ENCODE measurements at regions not wholly inside any gene's neighbourhood (a gene's known extent, or its start where the extent isn't known, plus 50 kb on each side); places are given as distances from the start of the nearest gene placed in this dataset.

DNA sequence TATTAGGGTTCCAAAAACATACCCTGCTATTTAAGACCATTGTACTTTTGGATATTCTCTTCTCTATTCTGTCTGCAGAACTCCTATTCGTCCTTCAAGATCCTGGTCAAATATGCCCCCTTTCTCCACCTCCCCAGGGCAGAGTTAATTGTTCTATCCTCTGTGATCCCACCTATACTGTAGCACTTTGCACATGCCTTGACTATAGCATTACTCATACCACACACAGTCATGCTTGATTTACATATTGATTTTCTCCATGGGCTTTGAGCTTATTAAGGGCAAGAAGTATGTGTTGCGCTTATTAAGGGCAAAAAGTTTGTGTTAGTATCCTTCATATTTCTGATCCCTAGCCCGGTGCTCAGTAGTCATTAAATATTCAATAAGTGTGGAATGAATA is 263.7 kb upstream of the CADM1 start:
- H3K9me3 ChIP-seq (ENCODE audit: control insufficient read depth, low read length), result no peaks in the 10 kb centered on the region
- H3K27me3 ChIP-seq (ENCODE audit: control insufficient read depth, insufficient read depth), result no peaks in the 10 kb centered on the region
- no peak overlapping the region for H3K4me3 ChIP-seq (ENCODE audit: low read length)
- 85% methylated on average over 3 of the region's 3 CpGs for WGBS
- no peak overlapping the region for H3K27ac ChIP-seq (ENCODE audit: low read length)
- H3K4me1 ChIP-seq (ENCODE audit: control insufficient read depth, insufficient read depth, low read length), result no peaks in the 10 kb centered on the region
- intact Hi-C loops (cut with DNase I), result no loop called here
- no peak for DNase-seq
- no peak for ATAC-seq

DNA sequence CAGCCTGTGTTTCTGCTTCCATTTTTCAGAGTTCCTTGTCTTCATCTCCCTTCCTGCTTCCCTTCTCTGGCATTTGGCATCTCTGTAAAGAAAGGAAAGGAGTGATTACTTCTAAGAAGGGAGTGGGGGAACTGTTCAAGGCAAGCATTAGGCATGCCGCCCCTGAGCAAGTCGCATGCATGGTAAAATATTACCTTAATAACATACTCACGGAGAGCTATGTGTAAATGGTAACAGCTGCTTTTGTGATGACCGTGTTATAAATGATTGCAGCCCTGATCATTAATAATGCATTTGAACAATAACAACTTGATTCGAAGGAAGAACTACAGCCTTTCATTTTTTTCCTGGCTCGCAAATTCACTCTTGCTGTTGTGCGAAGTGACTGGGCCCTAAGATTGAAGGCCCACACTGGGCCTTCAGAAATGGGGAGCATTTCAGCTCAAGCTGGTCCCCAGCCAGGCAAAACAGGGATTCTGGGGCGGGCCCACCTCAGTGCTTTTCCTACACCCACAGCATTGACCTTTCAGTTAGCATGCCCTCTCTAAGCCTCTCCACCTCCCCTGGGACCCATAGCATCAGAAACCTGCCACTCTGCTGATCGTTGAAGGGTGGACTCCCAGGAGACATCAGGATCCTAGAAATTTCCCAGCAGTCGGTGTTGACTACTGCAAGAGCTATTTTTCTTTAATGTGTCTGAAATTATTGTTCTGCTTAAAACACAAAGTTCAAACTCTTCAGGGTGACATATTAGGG is 263.0 kb upstream of the CADM1 start:
- 81% methylated on average over 10 of the region's 10 CpGs for WGBS
- Histone ChIP-seq H3K27ac (ENCODE audit: low read length) (no peak overlapping the region), H3K4me1 (ENCODE audit: control insufficient read depth, insufficient read depth, low read length) (no peaks in the 10 kb centered on the region), H3K9me3 (ENCODE audit: control insufficient read depth, low read length) (no peaks in the 10 kb centered on the region), H3K27me3 (ENCODE audit: control insufficient read depth, insufficient read depth) (no peaks in the 10 kb centered on the region), H3K4me3 (ENCODE audit: low read length) (no peak overlapping the region)
- ATAC-seq (peak in 1 of 2 donors; percentile 28), DNase-seq (no peak)
- intact Hi-C loops (cut with DNase I), result no loop called here

DNA sequence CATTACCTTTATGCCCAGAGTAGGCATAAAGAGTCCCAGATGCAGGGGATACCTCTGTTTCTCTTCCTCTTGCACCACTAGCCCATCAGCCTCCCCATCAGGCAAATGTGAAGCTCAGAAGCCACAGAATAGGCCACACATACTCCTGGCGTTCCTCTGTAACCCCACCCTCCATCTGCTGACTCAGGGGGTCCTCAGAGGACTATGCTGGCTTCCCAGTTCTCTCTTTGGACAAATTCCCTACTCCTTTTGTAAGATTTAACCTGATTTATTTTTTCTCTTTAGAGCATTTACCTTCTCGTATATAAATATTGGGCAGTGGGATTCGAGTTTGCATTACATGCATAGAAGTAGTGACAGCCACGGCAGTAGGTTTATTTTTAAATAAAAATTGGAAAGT is 262.3 kb upstream of the CADM1 start:
- no peak for DNase-seq
- H3K9me3 ChIP-seq (ENCODE audit: control insufficient read depth, low read length), result no peaks in the 10 kb centered on the region
- no peaks in the 10 kb centered on the region for H3K27me3 ChIP-seq (ENCODE audit: control insufficient read depth, insufficient read depth)
- H3K4me3 ChIP-seq (ENCODE audit: low read length), result no peak overlapping the region
- ATAC-seq, result no peak
- WGBS, result 85% methylated on average over 4 of the region's 4 CpGs
- intact Hi-C loops (cut with DNase I), result no loop called here
- no peaks in the 10 kb centered on the region for H3K4me1 ChIP-seq (ENCODE audit: control insufficient read depth, insufficient read depth, low read length)
- no peak overlapping the region for H3K27ac ChIP-seq (ENCODE audit: low read length)

DNA sequence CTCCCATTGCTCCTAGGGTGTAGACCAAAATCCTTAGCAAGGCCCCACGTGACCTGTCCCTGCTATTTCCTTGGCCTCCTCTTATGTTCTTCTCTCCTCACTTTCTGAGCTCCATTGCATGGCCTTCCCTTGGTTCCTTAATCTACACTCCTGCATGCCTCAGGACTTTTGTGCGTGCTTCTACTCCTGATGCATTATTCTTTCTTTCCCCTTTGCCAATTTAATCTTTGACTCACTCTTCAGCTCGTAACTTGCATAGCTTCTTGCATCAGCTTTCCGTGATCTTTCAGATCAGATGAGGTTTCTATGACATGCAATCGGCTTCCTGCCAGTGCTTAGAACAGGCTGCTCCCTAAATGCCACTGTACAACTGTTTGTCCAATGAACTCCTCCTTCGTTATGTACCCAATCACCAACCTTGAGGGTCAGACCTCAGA is 261.6 kb upstream of the CADM1 start:
- no peaks in the 10 kb centered on the region for H3K27me3 ChIP-seq (ENCODE audit: control insufficient read depth, insufficient read depth)
- WGBS, result 90% methylated on average over 6 of the region's 6 CpGs
- ATAC-seq (no peak), DNase-seq (no peak)
- H3K27ac ChIP-seq (ENCODE audit: low read length), result no peak overlapping the region
- no peaks in the 10 kb centered on the region for H3K9me3 ChIP-seq (ENCODE audit: control insufficient read depth, low read length)
- no peaks in the 10 kb centered on the region for H3K4me1 ChIP-seq (ENCODE audit: control insufficient read depth, insufficient read depth, low read length)
- no peak overlapping the region for H3K4me3 ChIP-seq (ENCODE audit: low read length)
- intact Hi-C loops (cut with DNase I), result no loop called here

DNA sequence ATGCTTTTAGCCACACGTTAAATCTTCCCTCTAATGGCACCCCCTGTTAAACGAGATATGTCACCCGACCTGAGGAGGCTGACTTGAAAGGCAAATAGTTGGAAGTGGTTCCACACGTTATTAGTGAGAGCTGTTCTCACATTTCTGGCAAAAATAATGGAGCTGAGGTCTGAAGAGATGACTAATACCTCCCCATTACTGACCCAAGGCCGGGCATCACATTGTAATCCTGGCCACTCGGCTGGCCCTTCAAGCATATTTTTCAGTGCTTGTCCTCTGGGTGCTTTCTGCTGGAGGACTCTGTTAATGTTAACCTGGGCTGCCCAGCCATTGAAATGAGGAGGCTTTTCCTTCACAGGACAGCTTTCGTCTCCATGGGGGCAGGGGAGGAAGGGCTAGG is 260.0 kb upstream of the CADM1 start:
- no peaks in the 10 kb centered on the region for H3K9me3 ChIP-seq (ENCODE audit: control insufficient read depth, low read length)
- DNase-seq, result no peak
- H3K4me1 ChIP-seq (ENCODE audit: control insufficient read depth, insufficient read depth, low read length), result peaks cover 3% of the 10 kb centered on the region
- no peak for ATAC-seq
- no peak overlapping the region for H3K4me3 ChIP-seq (ENCODE audit: low read length)
- no peak overlapping the region for H3K27ac ChIP-seq (ENCODE audit: low read length)
- 75% methylated on average over 7 of the region's 7 CpGs for WGBS
- no peaks in the 10 kb centered on the region for H3K27me3 ChIP-seq (ENCODE audit: control insufficient read depth, insufficient read depth)
- intact Hi-C loops (cut with DNase I), result no loop called here

DNA sequence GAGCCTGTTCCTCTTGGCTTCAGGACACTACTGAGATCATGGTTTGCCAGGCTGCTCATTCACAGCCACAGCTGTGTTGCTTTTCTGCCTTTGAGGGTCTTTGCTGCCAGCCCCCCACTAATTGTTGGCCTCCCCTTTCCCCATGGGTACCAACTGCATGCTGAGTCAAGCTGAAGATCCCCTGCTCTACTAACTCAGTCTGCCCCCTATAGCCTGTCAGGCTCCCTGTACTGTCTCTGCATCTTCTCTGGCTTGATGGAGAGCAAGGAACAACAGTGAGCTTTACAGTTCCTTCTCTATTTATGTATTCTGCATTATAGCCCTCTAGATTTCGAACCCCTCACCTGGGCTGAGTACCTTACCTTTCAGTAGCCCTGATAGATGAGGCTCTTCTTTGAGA is 257.6 kb upstream of the CADM1 start:
- Histone ChIP-seq H3K27me3 (ENCODE audit: control insufficient read depth, insufficient read depth) (no peaks in the 10 kb centered on the region), H3K9me3 (ENCODE audit: control insufficient read depth, low read length) (no peaks in the 10 kb centered on the region), H3K4me1 (ENCODE audit: control insufficient read depth, insufficient read depth, low read length) (peaks cover 3% of the 10 kb centered on the region), H3K27ac (ENCODE audit: low read length) (no peak overlapping the region), H3K4me3 (ENCODE audit: low read length) (no peak overlapping the region)
- 93% methylated on average over 1 of the region's 1 CpG for WGBS
- no peak for ATAC-seq
- intact Hi-C loops (cut with DNase I), result no loop called here
- DNase-seq, result no peak

DNA sequence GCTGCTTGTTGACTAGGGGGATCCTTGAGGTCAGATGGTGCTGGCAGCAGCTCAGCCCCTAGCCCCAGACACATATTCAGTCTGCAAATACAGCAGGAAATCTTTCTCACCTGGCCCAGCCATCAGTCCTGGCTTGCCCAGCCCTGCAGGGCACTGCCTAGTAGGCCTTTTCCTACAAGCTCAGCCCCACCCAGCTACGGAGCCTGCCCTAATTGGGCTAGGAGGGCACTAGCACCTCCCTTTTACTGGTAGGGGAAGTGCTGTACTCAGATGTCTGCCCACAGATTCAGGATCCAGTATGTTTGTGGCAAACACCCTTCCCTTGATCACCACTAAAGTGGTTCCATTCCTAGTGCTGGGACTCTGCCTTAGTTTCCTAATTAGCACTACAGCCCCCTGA is 257.1 kb upstream of the CADM1 start:
- DNase-seq (peak in 2 of 3 donors; percentile 63 to 70), ATAC-seq (peak in 1 of 2 donors; percentile 16)
- intact Hi-C loops (cut with DNase I), result no loop called here
- Histone ChIP-seq H3K4me3 (ENCODE audit: low read length) (no peak overlapping the region), H3K9me3 (ENCODE audit: control insufficient read depth, low read length) (no peaks in the 10 kb centered on the region), H3K4me1 (ENCODE audit: control insufficient read depth, insufficient read depth, low read length) (peaks cover 3% of the 10 kb centered on the region), H3K27ac (ENCODE audit: low read length) (no peak overlapping the region), H3K27me3 (ENCODE audit: control insufficient read depth, insufficient read depth) (no peaks in the 10 kb centered on the region)
- 86% methylated on average over 1 of the region's 1 CpG for WGBS

DNA sequence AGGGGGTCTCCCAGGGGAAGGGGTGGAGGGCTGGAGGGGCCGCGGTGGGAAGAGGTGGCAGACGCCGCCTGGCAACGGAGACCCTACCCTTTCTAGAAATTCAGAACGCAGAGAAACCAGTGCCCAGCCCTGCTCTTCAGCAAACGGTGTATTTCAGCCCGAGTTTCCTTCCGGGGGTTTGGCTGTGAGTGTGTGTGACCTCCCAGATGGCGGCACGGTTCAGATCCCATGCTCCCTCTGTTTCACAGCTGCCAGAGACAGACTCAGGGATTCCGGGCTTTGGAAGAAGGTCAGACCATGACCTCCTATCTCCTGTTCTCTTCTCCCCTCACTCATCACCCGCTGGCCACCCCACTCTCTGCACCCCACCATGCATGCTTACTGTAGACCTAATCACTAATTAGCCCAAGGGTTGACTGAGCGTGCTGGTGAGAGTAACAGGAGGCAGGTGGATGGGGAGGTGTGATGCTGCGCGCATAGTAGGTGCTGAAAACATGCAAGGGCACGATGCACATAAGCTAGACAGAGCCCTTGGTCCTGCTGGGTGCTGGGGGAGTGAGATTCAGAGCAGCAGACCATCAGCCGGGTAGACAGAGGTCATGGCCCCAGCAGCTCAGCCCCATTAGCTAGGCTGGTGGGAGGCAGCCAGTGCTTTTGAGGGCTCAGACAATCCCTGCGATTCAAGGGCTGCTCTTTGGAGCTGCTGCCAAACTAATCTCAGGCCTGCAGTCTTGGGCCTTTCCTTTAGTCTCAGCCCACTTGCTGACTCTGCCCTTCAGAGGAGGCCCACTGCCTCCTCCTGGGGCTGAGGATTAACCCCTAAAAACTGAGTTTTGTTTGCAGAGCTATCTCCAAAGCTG is 256.5 kb upstream of the CADM1 start:
- peak overlapping the region; percentile 66 for H3K4me3 ChIP-seq (ENCODE audit: low read length)
- H3K9me3 ChIP-seq (ENCODE audit: control insufficient read depth, low read length), result no peaks in the 10 kb centered on the region
- 29% methylated on average over 19 of the region's 19 CpGs for WGBS
- intact Hi-C loops (cut with DNase I), result no loop called here
- ATAC-seq, result peak; percentile 46 to 58
- no peak for DNase-seq
- no peak overlapping the region for H3K27ac ChIP-seq (ENCODE audit: low read length)
- H3K27me3 ChIP-seq (ENCODE audit: control insufficient read depth, insufficient read depth), result no peaks in the 10 kb centered on the region
- H3K4me1 ChIP-seq (ENCODE audit: control insufficient read depth, insufficient read depth, low read length), result peaks cover 3% of the 10 kb centered on the region

DNA sequence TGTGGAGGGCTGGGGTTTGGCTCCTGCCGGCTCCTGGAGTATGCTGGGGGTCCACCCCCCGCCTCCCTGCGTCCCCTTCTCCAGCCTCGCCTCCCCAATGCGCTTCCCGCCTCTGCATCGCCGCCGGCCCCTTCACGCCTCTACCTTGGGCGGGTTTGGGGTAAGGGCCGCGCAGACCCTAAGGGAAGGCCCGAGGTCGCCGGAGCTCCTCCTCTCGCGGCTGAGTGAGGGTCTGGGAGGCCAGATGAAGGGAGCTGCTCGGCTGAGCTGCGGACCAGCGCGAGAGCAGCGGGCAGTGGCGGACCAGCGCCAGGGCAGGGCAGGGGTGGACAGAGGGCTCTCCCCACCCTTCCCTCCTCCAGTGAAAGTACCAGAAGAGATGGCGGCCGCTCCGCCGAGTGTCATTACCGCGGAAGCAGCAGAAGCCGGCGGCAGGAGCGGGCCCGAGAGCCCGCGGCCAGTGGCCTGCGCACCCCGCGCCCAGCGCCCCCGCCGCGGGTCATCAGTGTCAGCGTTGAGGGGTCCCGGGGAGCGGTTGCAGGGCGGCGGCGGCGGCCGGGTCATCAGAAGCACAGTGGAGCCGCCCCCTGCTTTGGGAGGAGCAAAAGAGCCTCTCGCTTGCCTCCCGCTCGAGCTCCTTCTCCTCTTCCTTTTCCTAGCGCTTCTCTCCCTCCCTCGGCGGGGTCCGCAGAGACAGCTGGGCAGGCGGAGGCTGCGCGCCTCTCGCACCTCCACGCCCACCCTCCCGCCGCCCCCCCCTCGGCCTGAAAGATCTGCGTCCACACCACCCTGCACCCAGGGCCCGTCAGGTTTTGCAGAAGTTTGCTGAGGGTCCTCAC is 255.6 kb upstream of the CADM1 start:
- ATAC-seq (peak; percentile 73 to 81), DNase-seq (peak; percentile 49 to 81 (median 77))
- intact Hi-C loops (cut with DNase I), result loop anchor here in 1 of 4 donors (10.0 kb wide), 1 partner anchor 255 kb away; the partner anchor contains the start of gene CADM1
- WGBS, result 5% methylated on average over 70 of the region's 70 CpGs
- no peak overlapping the region for H3K27ac ChIP-seq (ENCODE audit: low read length)
- H3K4me1 ChIP-seq (ENCODE audit: control insufficient read depth, insufficient read depth, low read length), result peaks cover 3% of the 10 kb centered on the region
- no peaks in the 10 kb centered on the region for H3K27me3 ChIP-seq (ENCODE audit: control insufficient read depth, insufficient read depth)
- peak overlapping the region; percentile 66 for H3K4me3 ChIP-seq (ENCODE audit: low read length)
- H3K9me3 ChIP-seq (ENCODE audit: control insufficient read depth, low read length), result no peaks in the 10 kb centered on the region

DNA sequence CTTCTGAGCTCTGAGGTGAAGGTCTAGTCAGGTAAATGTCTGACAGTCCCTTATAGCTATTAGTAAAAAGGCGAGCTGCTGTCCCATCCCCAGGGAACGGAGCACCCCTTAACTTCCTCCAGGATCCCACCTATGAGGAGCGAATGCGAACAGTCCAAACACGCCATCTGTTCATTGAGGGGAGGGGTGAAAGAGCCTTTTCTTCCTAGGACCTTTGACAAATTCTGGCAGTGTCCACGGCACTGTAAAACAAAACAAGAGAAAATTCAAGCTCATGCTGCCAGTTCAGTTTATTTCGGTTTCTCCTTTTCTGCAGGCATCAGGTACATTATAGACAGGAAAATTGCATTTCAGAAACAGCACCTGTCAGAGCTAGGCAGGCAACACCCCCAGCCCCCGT is 253.8 kb upstream of the CADM1 start:
- no peak overlapping the region for H3K27ac ChIP-seq (ENCODE audit: low read length)
- no peak overlapping the region for H3K4me3 ChIP-seq (ENCODE audit: low read length)
- peaks cover 3% of the 10 kb centered on the region for H3K4me1 ChIP-seq (ENCODE audit: control insufficient read depth, insufficient read depth, low read length)
- no peaks in the 10 kb centered on the region for H3K9me3 ChIP-seq (ENCODE audit: control insufficient read depth, low read length)
- no peak for DNase-seq
- 96% methylated on average over 8 of the region's 8 CpGs for WGBS
- ATAC-seq, result no peak
- intact Hi-C loops (cut with DNase I), result loop anchor here in 1 of 4 donors (10.0 kb wide), 1 partner anchor 253 kb away; the partner anchor contains the start of gene CADM1
- no peaks in the 10 kb centered on the region for H3K27me3 ChIP-seq (ENCODE audit: control insufficient read depth, insufficient read depth)

All from right cardiac atrium (tissue), 5 donors.